ENCODE measurements at regions not wholly inside any gene's neighbourhood (a gene's known extent, or its start where the extent isn't known, plus 50 kb on each side); places are given as distances from the start of the nearest gene placed in this dataset.

- DNase-seq (ENCODE audit: extremely low spot score): no peak
- TF ChIP-seq SUZ12 (IDR thresholded peaks at IDR 0.05) (no peak), CTBP1 (IDR thresholded peaks at IDR 0.05; ENCODE audit: borderline replicate concordance) (no peak), ZNF384 (IDR thresholded peaks at IDR 0.05) (no peak), NFRKB (IDR thresholded peaks at IDR 0.05) (no peak), ARNT (IDR thresholded peaks at IDR 0.05) (no peak), L3MBTL2 (conservative IDR thresholded peaks at IDR 0.05) (no peak), ELF4 (IDR thresholded peaks at IDR 0.05) (no peak)
- POLR2A ChIA-PET: interaction anchor here (1.2 kb wide), 1 partner anchor 301 kb away, joined by 3 read pairs; the partner anchor contains the start of gene ID4
- CTCF ChIA-PET: interaction anchor here (0.8 kb wide), 2 partner anchors 65 to 1009 kb away, joined by 3 read pairs; no protein-coding TSS in a partner anchor
Observed at GRCh38 chr6:19536838-19537237, 300.3 kb upstream of the ID4 start.

DNA sequence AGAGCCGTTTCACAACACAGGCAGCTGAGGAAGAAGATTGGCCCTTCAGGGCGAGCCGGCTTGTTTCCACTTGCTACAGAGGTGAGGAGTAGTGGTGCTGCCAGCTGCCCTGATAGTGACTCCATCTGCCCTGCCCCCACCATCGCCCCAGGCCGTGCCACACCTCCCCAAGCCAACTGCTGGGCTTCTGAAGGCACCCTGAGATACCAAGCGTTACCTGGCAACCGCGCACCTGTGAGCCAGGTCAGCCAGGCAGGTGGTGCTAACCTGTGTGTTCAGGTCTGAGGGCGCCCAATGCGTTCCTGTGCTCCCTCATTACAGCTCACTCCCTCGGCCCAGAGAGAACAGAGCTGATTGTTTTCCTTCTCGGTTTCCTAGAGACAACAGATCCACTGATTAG is 299.1 kb upstream of the ID4 start:
- no peak for DNase-seq (ENCODE audit: extremely low spot score)
- TF ChIP-seq, protein P1, sequence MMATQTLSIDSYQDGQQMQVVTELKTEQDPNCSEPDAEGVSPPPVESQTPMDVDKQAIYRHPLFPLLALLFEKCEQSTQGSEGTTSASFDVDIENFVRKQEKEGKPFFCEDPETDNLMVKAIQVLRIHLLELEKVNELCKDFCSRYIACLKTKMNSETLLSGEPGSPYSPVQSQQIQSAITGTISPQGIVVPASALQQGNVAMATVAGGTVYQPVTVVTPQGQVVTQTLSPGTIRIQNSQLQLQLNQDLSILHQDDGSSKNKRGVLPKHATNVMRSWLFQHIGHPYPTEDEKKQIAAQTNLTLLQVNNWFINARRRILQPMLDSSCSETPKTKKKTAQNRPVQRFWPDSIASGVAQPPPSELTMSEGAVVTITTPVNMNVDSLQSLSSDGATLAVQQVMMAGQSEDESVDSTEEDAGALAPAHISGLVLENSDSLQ (IDR thresholded peaks at IDR 0.05): no peak
- TF ChIP-seq CTBP1 (IDR thresholded peaks at IDR 0.05; ENCODE audit: borderline replicate concordance) (no peak), SP1 (IDR thresholded peaks at IDR 0.05) (no peak), LEF1 (IDR thresholded peaks at IDR 0.05; ENCODE audit: borderline replicate concordance) (no peak), TARDBP (IDR thresholded peaks at IDR 0.05) (no peak), ARNT (IDR thresholded peaks at IDR 0.05) (no peak), ELF4 (IDR thresholded peaks at IDR 0.05) (no peak), BHLHE40 (IDR thresholded peaks at IDR 0.05; ENCODE audit: borderline replicate concordance) (no peak), FOXK2 (IDR thresholded peaks at IDR 0.05) (no peak), HDGF (IDR thresholded peaks at IDR 0.05; ENCODE audit: borderline replicate concordance) (no peak), ZNF384 (IDR thresholded peaks at IDR 0.05) (no peak), FOXA1 (IDR thresholded peaks at IDR 0.05) (no peak), FOXM1 (IDR thresholded peaks at IDR 0.05; ENCODE audit: borderline replicate concordance) (no peak), L3MBTL2 (conservative IDR thresholded peaks at IDR 0.05) (no peak)
- ChIA-PET CTCF (no interaction called here), POLR2A (no interaction called here)

- ChIA-PET POLR2A (no interaction called here), CTCF (no interaction called here)
- DNase-seq (ENCODE audit: extremely low spot score): no peak
- TF ChIP-seq NFRKB (IDR thresholded peaks at IDR 0.05) (no peak), LEF1 (IDR thresholded peaks at IDR 0.05; ENCODE audit: borderline replicate concordance) (no peak), FOXM1 (IDR thresholded peaks at IDR 0.05; ENCODE audit: borderline replicate concordance) (no peak)
Observed at GRCh38 chr6:19547507-19547906, 289.7 kb upstream of the ID4 start.

DNA sequence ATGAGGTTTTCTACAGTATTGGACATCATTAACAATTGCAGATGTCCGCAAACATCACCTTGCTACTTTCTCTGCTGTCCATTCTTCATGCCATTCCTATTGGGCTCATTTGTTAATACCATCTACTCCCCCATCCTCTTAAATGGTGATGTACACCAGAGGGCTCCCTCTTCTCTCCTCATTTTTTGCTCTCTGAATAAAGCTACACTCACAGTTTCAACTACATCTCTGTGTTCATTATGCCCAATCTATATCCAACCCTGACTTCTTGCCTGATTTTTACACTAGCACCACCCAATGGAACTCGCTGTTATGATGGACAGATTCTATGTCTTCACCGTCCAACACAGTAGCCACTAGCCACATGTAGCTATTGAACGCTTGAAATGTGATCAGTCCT is 288.1 kb upstream of the ID4 start:
- TF ChIP-seq TARDBP (IDR thresholded peaks at IDR 0.05) (no peak), HDGF (IDR thresholded peaks at IDR 0.05; ENCODE audit: borderline replicate concordance) (no peak), LEF1 (IDR thresholded peaks at IDR 0.05; ENCODE audit: borderline replicate concordance) (no peak), FOXK2 (IDR thresholded peaks at IDR 0.05) (no peak), ARNT (IDR thresholded peaks at IDR 0.05) (no peak), SUZ12 (IDR thresholded peaks at IDR 0.05) (no peak)
- no peak for DNase-seq (ENCODE audit: extremely low spot score)
- POLR2A ChIA-PET: no interaction called here
- CTCF ChIA-PET: interaction anchor here (1.1 kb wide), 1 partner anchor 77 kb away, joined by 3 read pairs; no protein-coding TSS in a partner anchor

GRCh38 chr6:19550380-19550779 is 286.8 kb upstream of the ID4 start:
- DNase-seq (ENCODE audit: extremely low spot score): no peak
- TF ChIP-seq SUZ12 (IDR thresholded peaks at IDR 0.05) (no peak), BHLHE40 (IDR thresholded peaks at IDR 0.05; ENCODE audit: borderline replicate concordance) (no peak), ZNF384 (IDR thresholded peaks at IDR 0.05) (no peak), FOXM1 (IDR thresholded peaks at IDR 0.05; ENCODE audit: borderline replicate concordance) (no peak), FOXA1 (IDR thresholded peaks at IDR 0.05) (no peak), SP1 (IDR thresholded peaks at IDR 0.05) (no peak), NFRKB (IDR thresholded peaks at IDR 0.05) (no peak), CTBP1 (IDR thresholded peaks at IDR 0.05; ENCODE audit: borderline replicate concordance) (no peak), FOXK2 (IDR thresholded peaks at IDR 0.05) (no peak), LEF1 (IDR thresholded peaks at IDR 0.05; ENCODE audit: borderline replicate concordance) (no peak), ARNT (IDR thresholded peaks at IDR 0.05) (no peak), TARDBP (IDR thresholded peaks at IDR 0.05) (no peak), ELF4 (IDR thresholded peaks at IDR 0.05) (no peak), L3MBTL2 (conservative IDR thresholded peaks at IDR 0.05) (no peak), HDGF (IDR thresholded peaks at IDR 0.05; ENCODE audit: borderline replicate concordance) (no peak)
- TF ChIP-seq, protein P1 (IDR thresholded peaks at IDR 0.05): no peak
- POLR2A ChIA-PET: no interaction called here
- CTCF ChIA-PET: no interaction called here

DNA sequence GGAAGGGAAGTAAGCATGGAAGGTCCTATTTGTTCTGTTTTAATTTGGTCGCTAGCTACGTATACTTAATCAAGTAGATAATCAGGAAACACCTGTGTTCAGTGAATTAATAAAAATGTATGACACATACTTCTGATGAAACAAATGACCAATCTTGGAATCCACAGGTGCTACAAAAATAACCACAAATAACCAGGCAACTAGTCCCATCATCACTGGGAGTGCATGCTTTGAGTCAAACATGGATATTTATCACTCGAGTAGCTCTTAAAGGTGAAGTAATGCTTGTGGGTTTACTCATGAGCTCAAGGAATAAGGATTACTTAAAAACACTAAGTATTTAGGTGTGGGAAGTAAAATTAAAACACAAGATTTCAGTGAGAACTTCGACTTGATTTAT is 285.6 kb upstream of the ID4 start:
- no peak for DNase-seq (ENCODE audit: extremely low spot score)
- TF ChIP-seq FOXK2 (IDR thresholded peaks at IDR 0.05): no peak
- no peak for TF ChIP-seq FOXA1 (IDR thresholded peaks at IDR 0.05)
- ChIA-PET POLR2A (no interaction called here), CTCF (interaction anchor here (0.8 kb wide), 1 partner anchor 957 kb away, joined by 3 read pairs; no protein-coding TSS in a partner anchor)

- CTCF ChIA-PET: interaction anchor here (0.8 kb wide), 1 partner anchor 957 kb away, joined by 3 read pairs; no protein-coding TSS in a partner anchor
- TF ChIP-seq HDGF (IDR thresholded peaks at IDR 0.05; ENCODE audit: borderline replicate concordance): no peak
- TF ChIP-seq TARDBP (IDR thresholded peaks at IDR 0.05): no peak
- TF ChIP-seq L3MBTL2 (conservative IDR thresholded peaks at IDR 0.05): no peak
- no peak for TF ChIP-seq FOXA1 (IDR thresholded peaks at IDR 0.05)
- no peak for TF ChIP-seq SUZ12 (IDR thresholded peaks at IDR 0.05)
- no peak for TF ChIP-seq ARNT (IDR thresholded peaks at IDR 0.05)
- TF ChIP-seq FOXK2 (IDR thresholded peaks at IDR 0.05): no peak
- no peak for TF ChIP-seq CTBP1 (IDR thresholded peaks at IDR 0.05; ENCODE audit: borderline replicate concordance)
- TF ChIP-seq LEF1 (IDR thresholded peaks at IDR 0.05; ENCODE audit: borderline replicate concordance): no peak
- TF ChIP-seq, protein P1 (IDR thresholded peaks at IDR 0.05): no peak
- TF ChIP-seq SP1 (IDR thresholded peaks at IDR 0.05): no peak
- TF ChIP-seq ZNF384 (IDR thresholded peaks at IDR 0.05): no peak
- no peak for TF ChIP-seq BHLHE40 (IDR thresholded peaks at IDR 0.05; ENCODE audit: borderline replicate concordance)
- TF ChIP-seq NFRKB (IDR thresholded peaks at IDR 0.05): no peak
- no peak for TF ChIP-seq FOXM1 (IDR thresholded peaks at IDR 0.05; ENCODE audit: borderline replicate concordance)
- TF ChIP-seq ELF4 (IDR thresholded peaks at IDR 0.05): no peak
- POLR2A ChIA-PET: no interaction called here
- no peak for DNase-seq (ENCODE audit: extremely low spot score)
Observed at GRCh38 chr6:19552076-19552475, 285.1 kb upstream of the ID4 start.

Measured in HEK293T (cell line).